Common myeloid progenitor, CD34-positive (primary cell): ENCODE measurements at regions not wholly inside any gene's neighbourhood (a gene's known extent, or its start where the extent isn't known, plus 50 kb on each side); places are given as distances from the start of the nearest gene placed in this dataset.

Experiments used
- CTCF ChIA-PET: fragments of 350-600 bp; sonication (Branson Sonifier 250); formaldehyde crosslinking; loops from one replicate; lab custom pipeline; 2021; ENCODE audit warnings: antibody characterized with exemption; lab: Charles Lee
- POLR2A ChIA-PET: fragments of 350-600 bp; sonication (Branson Sonifier 250); formaldehyde crosslinking; loops from one replicate; lab custom pipeline; 2021; ENCODE audit warnings: antibody characterized with exemption; lab: Charles Lee
- DNase-seq, 3 donors: peaks; one replicate each; pipeline versions ENCODE4 v3.0.0 to v3.0.0-alpha.2; 2013
- H3K27ac ChIP-seq, 2 experiments: 1 replicate in 1 of 2; 2 replicates in 1 of 2; pipeline ENCODE4 v1.7.0; 2013; ENCODE audit warnings: inconsistent platforms in 2 of 2, low read length in 2 of 2, mild to moderate bottlenecking in 2 of 2, low read depth in 1 of 2, moderate library complexity in 1 of 2; ENCODE audit not compliant: severe bottlenecking in 2 of 2, insufficient read depth in 1 of 2, poor library complexity in 1 of 2
- H3K27me3 ChIP-seq, 5 experiments: replicated peaks in 2 of 5; 1 replicate in 3 of 5; 2 replicates in 2 of 5; pipeline versions ENCODE4 v1.6.1 to v1.7.0; 2013; ENCODE audit warnings: low read length in 4 of 5, mild to moderate bottlenecking in 2 of 5, moderate library complexity in 2 of 5, inconsistent platforms in 1 of 5; ENCODE audit not compliant: insufficient read depth in 5 of 5, control insufficient read depth in 4 of 5
- H3K36me3 ChIP-seq, 4 experiments: 1 replicate in 2 of 4; 2 replicates in 2 of 4; pipeline versions ENCODE4 v1.6.1 to v1.7.0; 2013; ENCODE audit warnings: low read length in 3 of 4, control low read depth in 1 of 4, mild to moderate bottlenecking in 1 of 4; ENCODE audit not compliant: control insufficient read depth in 4 of 4, insufficient read depth in 4 of 4
- H3K4me1 ChIP-seq, 4 experiments: 1 replicate in 3 of 4; 2 replicates in 1 of 4; pipeline versions ENCODE4 v1.6.1 to v1.7.1; 2013; ENCODE audit warnings: low read length in 3 of 4, mild to moderate bottlenecking in 3 of 4, control low read depth in 1 of 4, inconsistent platforms in 1 of 4, moderate library complexity in 1 of 4; ENCODE audit not compliant: control insufficient read depth in 4 of 4, insufficient read depth in 4 of 4; ENCODE audit errors: control extremely low read depth in 1 of 4
- H3K4me3 ChIP-seq, 7 experiments: 1 replicate in 4 of 7; 2 replicates in 3 of 7; pipeline versions ENCODE4 v1.5.1 to v1.7.0; 2013; ENCODE audit warnings: mild to moderate bottlenecking in 7 of 7, low read length in 6 of 7, moderate library complexity in 6 of 7, inconsistent platforms in 2 of 7, low read depth in 2 of 7, control low read depth in 1 of 7; ENCODE audit not compliant: insufficient read depth in 4 of 7, control insufficient read depth in 1 of 7; ENCODE audit errors: extremely low read depth in 1 of 7
- H3K9me3 ChIP-seq, 5 experiments: 1 replicate in 4 of 5; 2 replicates in 1 of 5; pipeline versions ENCODE4 v1.6.1 to v1.7.1; 2013; ENCODE audit warnings: low read length in 4 of 5, mild to moderate bottlenecking in 2 of 5, inconsistent platforms in 1 of 5, low read depth in 1 of 5, moderate library complexity in 1 of 5; ENCODE audit not compliant: control insufficient read depth in 4 of 5, insufficient read depth in 2 of 5; ENCODE audit errors: control extremely low read depth in 1 of 5
- WGBS: methylation state at CpG from one replicate; pipeline ENCODE4 v1.1.5; 2013; ENCODE audit not compliant: insufficient coverage; 5-methylcytosine and 5-hydroxymethylcytosine counted together

GRCh38 chr4:112905728-112906127, 143.7 kb upstream of the ANK2 start:
- POLR2A ChIA-PET: no interaction called here
- H3K36me3 ChIP-seq: no peaks in the 10 kb centered on the region
- CTCF ChIA-PET: no interaction called here
- WGBS: 97% methylated on average over 3 of the region's 4 CpGs
- no peak overlapping the region for H3K27ac ChIP-seq
- H3K27me3 ChIP-seq: peaks cover 0 to 3% (median 0%) of the 10 kb centered on the region in 5 experiments
- no peaks in the 10 kb centered on the region for H3K9me3 ChIP-seq
- peaks cover 0 to 5% (median 3%) of the 10 kb centered on the region in 4 experiments for H3K4me1 ChIP-seq
- no peak for DNase-seq
- no peak overlapping the region for H3K4me3 ChIP-seq

- H3K4me1 ChIP-seq: peaks cover 0 to 5% (median 3%) of the 10 kb centered on the region in 4 experiments
- no peak overlapping the region for H3K27ac ChIP-seq
- H3K27me3 ChIP-seq: no peaks in the 10 kb centered on the region
- H3K36me3 ChIP-seq: no peaks in the 10 kb centered on the region
- H3K9me3 ChIP-seq: no peaks in the 10 kb centered on the region
- ChIA-PET POLR2A (no interaction called here), CTCF (interaction anchor here (1.2 kb wide), 1 partner anchor 30 kb away, joined by 3 read pairs; no protein-coding TSS in a partner anchor)
- H3K4me3 ChIP-seq: no peak overlapping the region
- WGBS: 75% methylated on average over 1 of the region's 1 CpG
- DNase-seq: no peak
Measured at GRCh38 chr4:112908511-112908910, 140.9 kb upstream of the ANK2 start.

GRCh38 chr4:112910109-112910736, 139.2 kb upstream of the ANK2 start:
- peak overlapping the region in 3 of 7 experiments; percentile 26 to 40 (median 31) for H3K4me3 ChIP-seq

GRCh38 chr4:112916868-112917267, 132.6 kb upstream of the ANK2 start:
- H3K4me1 ChIP-seq: no peaks in the 10 kb centered on the region
- H3K9me3 ChIP-seq: no peaks in the 10 kb centered on the region
- no peaks in the 10 kb centered on the region for H3K36me3 ChIP-seq
- POLR2A ChIA-PET: no interaction called here
- CTCF ChIA-PET: no interaction called here
- no peaks in the 10 kb centered on the region for H3K27me3 ChIP-seq
- no peak for DNase-seq
- no peak overlapping the region for H3K27ac ChIP-seq
- no peak overlapping the region for H3K4me3 ChIP-seq
- WGBS: 93% methylated on average over 3 of the region's 3 CpGs

More at GRCh38 chr4:112910109-112910736, 139.2 kb upstream of the ANK2 start:
- peak in 2 of 3 donors; percentile 24 to 43 for DNase-seq
- ChIA-PET CTCF (interaction anchor here (0.8 to 1.3 kb wide), 2 partner anchors 29 to 57 kb away, joined by 3 to 5 read pairs; no protein-coding TSS in a partner anchor), POLR2A (no interaction called here)
- Histone ChIP-seq H3K27ac (no peak overlapping the region), H3K36me3 (no peaks in the 10 kb centered on the region), H3K4me1 (peaks cover 0 to 5% (median 3%) of the 10 kb centered on the region in 4 experiments), H3K27me3 (no peaks in the 10 kb centered on the region), H3K9me3 (no peaks in the 10 kb centered on the region)
- WGBS: 11% methylated on average over 6 of the region's 7 CpGs

- no peak for DNase-seq
- CTCF ChIA-PET: interaction anchor here (1.4 kb wide), 1 partner anchor 159 kb away, joined by 3 read pairs; no protein-coding TSS in a partner anchor
- no peaks in the 10 kb centered on the region for H3K36me3 ChIP-seq
- POLR2A ChIA-PET: no interaction called here
- no peak overlapping the region for H3K27ac ChIP-seq
- H3K4me3 ChIP-seq: no peak overlapping the region
- no peaks in the 10 kb centered on the region for H3K4me1 ChIP-seq
- H3K27me3 ChIP-seq: no peaks in the 10 kb centered on the region
- WGBS: no CpG with 5 or more reads among the region's 1 CpG
- no peaks in the 10 kb centered on the region for H3K9me3 ChIP-seq
Measured at GRCh38 chr4:112923516-112923915, 125.9 kb upstream of the ANK2 start.

GRCh38 chr4:112926819-112927218, 122.6 kb upstream of the ANK2 start:
- Histone ChIP-seq H3K4me1 (peaks cover 0 to 11% (median 4%) of the 10 kb centered on the region in 4 experiments), H3K9me3 (no peaks in the 10 kb centered on the region), H3K4me3 (no peak overlapping the region), H3K27me3 (no peaks in the 10 kb centered on the region), H3K36me3 (no peaks in the 10 kb centered on the region), H3K27ac (no peak overlapping the region)
- DNase-seq: peak in 2 of 3 donors; percentile 51 to 58
- whole genome bisulfite sequencing: no CpG with 5 or more reads among the region's 1 CpG
- ChIA-PET CTCF (interaction anchor here (1.5 kb wide), 1 partner anchor 11 kb away, joined by 4 read pairs; no protein-coding TSS in a partner anchor), POLR2A (no interaction called here)

- H3K27ac ChIP-seq: no peak overlapping the region
- peaks cover 0 to 12% (median 4%) of the 10 kb centered on the region in 4 experiments for H3K4me1 ChIP-seq
- no peak overlapping the region for H3K4me3 ChIP-seq
- WGBS: 100% methylated on average over 1 of the region's 1 CpG
- H3K27me3 ChIP-seq: no peaks in the 10 kb centered on the region
- H3K9me3 ChIP-seq: no peaks in the 10 kb centered on the region
- DNase-seq: peak in 2 of 3 donors; percentile 2 to 14
- CTCF ChIA-PET: interaction anchor here (1.5 kb wide), 1 partner anchor 10 kb away, joined by 4 read pairs; no protein-coding TSS in a partner anchor
- no peaks in the 10 kb centered on the region for H3K36me3 ChIP-seq
- POLR2A ChIA-PET: no interaction called here
Measured at GRCh38 chr4:112927544-112927943, 121.9 kb upstream of the ANK2 start.
